ENCODE measurements at regions not wholly inside any gene's neighbourhood (a gene's known extent, or its start where the extent isn't known, plus 50 kb on each side); places are given as distances from the start of the nearest gene placed in this dataset.

DNA sequence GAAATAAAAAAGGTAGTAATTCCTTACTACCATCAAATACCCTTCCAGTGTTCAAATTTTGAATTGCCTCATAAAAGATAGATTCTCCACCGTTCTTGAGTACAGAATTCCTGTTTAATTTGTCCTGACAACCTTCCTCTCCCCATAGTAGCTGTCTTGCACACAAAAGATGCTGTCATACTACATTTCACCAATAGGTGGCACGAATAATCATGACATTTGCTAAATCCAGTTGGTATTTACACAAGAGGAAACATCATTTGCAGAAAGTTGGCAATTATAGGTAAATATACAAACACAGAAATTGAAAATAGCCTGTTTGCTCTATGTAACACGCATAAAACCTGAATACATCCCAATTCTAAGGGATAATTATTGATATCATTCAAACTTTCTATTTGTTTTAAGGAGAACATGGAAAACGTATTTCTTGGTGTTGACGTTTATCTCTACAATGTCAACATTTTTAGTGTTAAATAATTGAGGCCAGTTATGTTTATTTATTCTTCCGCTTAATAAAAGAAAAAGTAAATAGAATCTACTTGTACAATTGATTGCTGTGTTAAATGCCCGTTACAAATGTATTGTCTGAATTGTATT, 58.3 kb upstream of the CLDN10 start:
- ATAC-seq (ENCODE audit: low FRiP score) (no peak), DNase-seq (no peak)
- intact Hi-C loops (cut with DNase I) = no loop called here
- Histone ChIP-seq H3K27me3 (ENCODE audit: control insufficient read depth in 1 of 2, insufficient read depth in 2 of 2, low read length in 1 of 2) (no peaks in the 10 kb centered on the region), H3K36me3 (ENCODE audit: control insufficient read depth in 1 of 2, insufficient read depth in 2 of 2, low read length in 1 of 2) (no peaks in the 10 kb centered on the region), H3K9me3 (ENCODE audit: control insufficient read depth, low read length) (no peaks in the 10 kb centered on the region), H3K27ac (ENCODE audit: low read depth in 1 of 2, low read length in 2 of 2) (no peak overlapping the region), H3K4me3 (ENCODE audit: low read length in 2 of 2) (no peak overlapping the region), H3K4me1 (ENCODE audit: control insufficient read depth in 1 of 2, insufficient read depth in 2 of 2, low read length in 2 of 2) (peaks cover 0 to 4% of the 10 kb centered on the region in 2 donors)
- 41 to 42% methylated on average over 7 of the region's 7 CpGs for WGBS, 2 donors

DNA sequence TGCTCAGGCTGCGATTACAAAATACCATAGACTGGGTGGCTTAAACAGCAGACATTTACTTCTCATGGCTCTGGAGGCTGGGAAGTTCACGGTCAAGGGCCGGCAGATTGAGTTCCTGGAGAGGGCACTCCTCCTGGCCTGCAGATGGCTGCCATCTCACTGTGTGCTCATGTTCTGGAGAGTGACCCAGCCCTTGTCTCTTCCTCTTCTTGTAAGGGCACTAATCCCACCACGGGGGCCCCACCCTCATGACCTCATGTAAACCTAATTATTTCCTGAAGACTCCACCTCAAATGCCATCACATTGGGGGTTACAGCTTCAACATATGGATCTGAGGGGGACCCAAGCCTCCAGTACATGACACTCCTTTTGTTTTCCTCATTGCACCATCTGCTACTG, 56.0 kb upstream of the CLDN10 start:
- DNase-seq (no peak), ATAC-seq (ENCODE audit: low FRiP score) (no peak)
- Histone ChIP-seq H3K4me1 (ENCODE audit: control insufficient read depth in 1 of 2, insufficient read depth in 2 of 2, low read length in 2 of 2) (peaks cover 0 to 4% of the 10 kb centered on the region in 2 donors), H3K4me3 (ENCODE audit: low read length in 2 of 2) (no peak overlapping the region), H3K27me3 (ENCODE audit: control insufficient read depth in 1 of 2, insufficient read depth in 2 of 2, low read length in 1 of 2) (no peaks in the 10 kb centered on the region), H3K36me3 (ENCODE audit: control insufficient read depth in 1 of 2, insufficient read depth in 2 of 2, low read length in 1 of 2) (peaks cover 0 to 2% of the 10 kb centered on the region in 2 donors), H3K9me3 (ENCODE audit: control insufficient read depth, low read length) (peaks cover 2% of the 10 kb centered on the region), H3K27ac (ENCODE audit: low read depth in 1 of 2, low read length in 2 of 2) (no peak overlapping the region)
- intact Hi-C loops (cut with DNase I) = no loop called here
- 80 to 97% methylated on average over 4 of the region's 4 CpGs for WGBS, 2 donors

DNA sequence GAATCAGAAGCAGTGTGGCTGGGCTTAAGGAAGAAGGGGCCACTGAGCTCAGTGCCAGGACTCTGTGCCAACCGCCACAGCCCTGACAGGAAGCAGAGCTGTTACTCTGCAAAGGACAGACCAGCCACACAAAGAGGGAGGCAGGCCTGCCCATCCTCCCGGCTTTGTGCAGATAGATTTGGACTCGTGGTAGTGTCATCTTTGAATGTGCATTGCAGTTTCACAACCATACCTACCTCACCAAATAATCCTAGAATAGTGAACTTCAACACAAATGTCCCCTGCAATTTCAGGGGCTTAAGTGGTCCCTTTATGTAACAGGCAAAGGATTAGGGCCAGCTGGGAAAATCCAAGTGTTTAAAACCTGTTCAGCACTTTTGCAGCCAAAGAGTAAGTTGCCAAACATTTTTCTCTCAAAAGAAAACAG, 55.1 kb upstream of the CLDN10 start:
- Histone ChIP-seq H3K4me3 (ENCODE audit: low read length in 2 of 2) (no peak overlapping the region), H3K27me3 (ENCODE audit: control insufficient read depth in 1 of 2, insufficient read depth in 2 of 2, low read length in 1 of 2) (no peaks in the 10 kb centered on the region), H3K36me3 (ENCODE audit: control insufficient read depth in 1 of 2, insufficient read depth in 2 of 2, low read length in 1 of 2) (peaks cover 0 to 2% of the 10 kb centered on the region in 2 donors), H3K9me3 (ENCODE audit: control insufficient read depth, low read length) (peaks cover 2% of the 10 kb centered on the region), H3K4me1 (ENCODE audit: control insufficient read depth in 1 of 2, insufficient read depth in 2 of 2, low read length in 2 of 2) (peaks cover 0 to 4% of the 10 kb centered on the region in 2 donors), H3K27ac (ENCODE audit: low read depth in 1 of 2, low read length in 2 of 2) (no peak overlapping the region)
- intact Hi-C loops (cut with DNase I) = no loop called here
- DNase-seq = no peak
- 6 to 23% methylated on average over 3 of the region's 3 CpGs for WGBS, 2 donors
- no peak for ATAC-seq (ENCODE audit: low FRiP score)

DNA sequence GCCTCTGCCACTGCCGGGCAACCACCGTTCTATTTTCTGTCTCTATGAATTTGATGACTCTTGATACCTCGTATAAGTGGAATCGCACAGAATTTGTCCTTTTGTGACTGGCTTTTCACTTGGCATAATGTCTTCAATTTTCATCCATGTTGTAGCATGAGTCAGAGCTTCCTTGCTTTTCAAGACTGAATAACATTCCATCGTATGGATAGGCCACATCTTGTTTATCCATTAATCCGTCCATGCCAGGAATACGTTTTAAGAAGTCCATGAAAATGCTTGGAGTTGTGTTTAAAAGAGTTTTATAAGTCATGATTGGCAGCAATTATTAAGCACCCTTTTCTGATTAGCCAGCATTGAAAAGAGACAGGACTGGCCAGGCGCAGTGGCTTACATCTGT, 53.6 kb upstream of the CLDN10 start:
- no peak for DNase-seq
- H3K36me3 ChIP-seq (ENCODE audit: control insufficient read depth in 1 of 2, insufficient read depth in 2 of 2, low read length in 1 of 2) = peaks cover 0 to 2% of the 10 kb centered on the region in 2 donors
- H3K27ac ChIP-seq (ENCODE audit: low read depth in 1 of 2, low read length in 2 of 2) = no peak overlapping the region
- H3K4me3 ChIP-seq (ENCODE audit: low read length in 2 of 2) = no peak overlapping the region
- 81 to 85% methylated on average over 8 of the region's 8 CpGs for WGBS, 2 donors
- intact Hi-C loops (cut with DNase I) = no loop called here
- H3K9me3 ChIP-seq (ENCODE audit: control insufficient read depth, low read length) = peaks cover 2% of the 10 kb centered on the region
- H3K4me1 ChIP-seq (ENCODE audit: control insufficient read depth in 1 of 2, insufficient read depth in 2 of 2, low read length in 2 of 2) = peaks cover 0 to 4% of the 10 kb centered on the region in 2 donors
- no peak for ATAC-seq (ENCODE audit: low FRiP score)
- no peaks in the 10 kb centered on the region for H3K27me3 ChIP-seq (ENCODE audit: control insufficient read depth in 1 of 2, insufficient read depth in 2 of 2, low read length in 1 of 2)

DNA sequence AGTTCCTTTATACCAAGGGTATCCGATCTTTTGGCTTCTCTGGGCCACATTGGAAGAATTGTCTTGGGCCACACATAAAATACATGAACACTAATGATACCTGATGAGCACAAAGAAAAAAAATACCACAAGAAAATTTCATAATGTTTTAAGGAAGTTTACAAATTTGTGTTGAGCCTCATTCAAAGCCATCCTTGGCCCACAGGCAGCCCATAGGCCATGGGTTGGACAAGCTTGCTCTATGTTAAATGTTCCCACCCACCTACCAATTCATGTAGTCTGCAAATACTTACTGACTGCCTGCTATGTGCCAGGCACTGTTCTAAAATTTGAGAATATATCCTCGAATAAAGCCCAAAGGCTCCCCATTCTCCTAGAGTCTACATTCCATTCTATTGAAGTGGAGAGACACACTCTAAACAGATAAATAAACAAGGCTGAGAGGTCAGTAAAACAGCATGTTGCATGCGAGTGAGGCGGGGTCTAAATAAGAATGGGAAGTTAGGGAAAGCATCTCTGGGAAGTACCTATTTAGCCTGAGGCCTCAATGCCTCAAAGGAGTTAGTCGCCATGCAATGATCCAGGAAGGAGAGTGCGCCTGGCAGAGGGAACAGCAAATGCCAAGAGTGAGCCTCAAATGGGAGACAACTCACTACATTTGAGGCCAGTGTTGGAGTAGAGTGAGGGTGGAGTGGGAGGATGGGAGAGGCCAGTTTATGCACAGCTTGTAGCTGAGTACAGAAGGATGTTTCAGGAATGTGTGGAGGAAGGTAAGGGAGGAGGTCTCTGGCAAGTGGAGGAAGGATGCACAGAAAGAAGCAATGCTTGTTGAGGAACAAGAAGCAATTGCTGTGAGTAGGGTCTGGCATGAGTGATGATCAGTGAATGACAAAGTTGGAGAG, 52.5 kb upstream of the CLDN10 start:
- intact Hi-C loops (cut with DNase I) = loop anchor here in 1 of 2 donors (10.0 kb wide), 1 partner anchor 175 kb away; the partner anchor contains the start of gene DNAJC3
- ATAC-seq (ENCODE audit: low FRiP score) = no peak
- H3K27ac ChIP-seq (ENCODE audit: low read depth in 1 of 2, low read length in 2 of 2) = no peak overlapping the region
- H3K36me3 ChIP-seq (ENCODE audit: control insufficient read depth in 1 of 2, insufficient read depth in 2 of 2, low read length in 1 of 2) = peaks cover 0 to 2% of the 10 kb centered on the region in 2 donors
- no peaks in the 10 kb centered on the region for H3K27me3 ChIP-seq (ENCODE audit: control insufficient read depth in 1 of 2, insufficient read depth in 2 of 2, low read length in 1 of 2)
- H3K4me1 ChIP-seq (ENCODE audit: control insufficient read depth in 1 of 2, insufficient read depth in 2 of 2, low read length in 2 of 2) = peaks cover 0 to 9% of the 10 kb centered on the region in 2 donors
- H3K4me3 ChIP-seq (ENCODE audit: low read length in 2 of 2) = no peak overlapping the region
- 88 to 96% methylated on average over 6 of the region's 6 CpGs for WGBS, 2 donors
- DNase-seq = no peak
- peaks cover 2% of the 10 kb centered on the region for H3K9me3 ChIP-seq (ENCODE audit: control insufficient read depth, low read length)

- Histone ChIP-seq H3K4me1 (ENCODE audit: control insufficient read depth in 1 of 2, insufficient read depth in 2 of 2, low read length in 2 of 2) (peaks cover 0 to 9% of the 10 kb centered on the region in 2 donors), H3K9me3 (ENCODE audit: control insufficient read depth, low read length) (peaks cover 2% of the 10 kb centered on the region), H3K27ac (ENCODE audit: low read depth in 1 of 2, low read length in 2 of 2) (no peak overlapping the region), H3K27me3 (ENCODE audit: control insufficient read depth in 1 of 2, insufficient read depth in 2 of 2, low read length in 1 of 2) (no peaks in the 10 kb centered on the region), H3K36me3 (ENCODE audit: control insufficient read depth in 1 of 2, insufficient read depth in 2 of 2, low read length in 1 of 2) (peaks cover 0 to 2% of the 10 kb centered on the region in 2 donors), H3K4me3 (ENCODE audit: low read length in 2 of 2) (no peak overlapping the region)
- DNase-seq (no peak), ATAC-seq (ENCODE audit: low FRiP score) (no peak)
- intact Hi-C loops (cut with DNase I) = loop anchor here in 1 of 2 donors (10.0 kb wide), 1 partner anchor 173 kb away; the partner anchor contains the start of gene DNAJC3
- 79 to 89% methylated on average over 2 of the region's 2 CpGs for WGBS, 2 donors
Measured at GRCh38 chr13:95502216-95502615, 50.3 kb upstream of the CLDN10 start.

All from aorta (tissue), 5 donors.